RWPE2 (cell line): ENCODE measurements at regions not wholly inside any gene's neighbourhood (a gene's known extent, or its start where the extent isn't known, plus 50 kb on each side); places are given as distances from the start of the nearest gene placed in this dataset.

Source experiments
- ATAC-seq: fragments of 200-7000 bp; cut with Tn5 transposase; 3 replicates; pipeline ENCODE4 v1.9.1; 2021; ENCODE audit warnings: low read depth
- DNase-seq: peaks from one replicate; pipeline ENCODE4 v3.0.0-alpha.2; 2020; ENCODE audit warnings: low spot score
- H3K27ac ChIP-seq: fragments of 450-650 bp; 2 replicates; pipeline ENCODE4 v1.5.1; 2017; ENCODE audit warnings: mild to moderate bottlenecking; ENCODE audit not compliant: poor library complexity, severe bottlenecking
- H3K27me3 ChIP-seq: fragments of 250-450 bp; sonication (Bioruptor Pico); 2 replicates; pipeline ENCODE4 v1.5.1; 2021; ENCODE audit warnings: mild to moderate bottlenecking, moderate library complexity; ENCODE audit not compliant: insufficient read depth, poor library complexity, severe bottlenecking
- H3K36me3 ChIP-seq: fragments of 250-450 bp; sonication (Bioruptor Pico); 2 replicates; pipeline ENCODE4 v1.5.1; 2020; ENCODE audit warnings: low read depth, mild to moderate bottlenecking, moderate library complexity
- H3K4me1 ChIP-seq: fragments of 250-450 bp; sonication (Bioruptor Pico); 2 replicates; pipeline ENCODE4 v1.5.1; 2021; ENCODE audit warnings: mild to moderate bottlenecking, moderate library complexity; ENCODE audit not compliant: insufficient read depth, poor library complexity, severe bottlenecking
- H3K4me3 ChIP-seq: fragments of 250-450 bp; sonication (Bioruptor Pico); 2 replicates; pipeline ENCODE4 v1.5.1; 2021; ENCODE audit warnings: mild to moderate bottlenecking, moderate library complexity; ENCODE audit not compliant: severe bottlenecking
- H3K9me3 ChIP-seq: fragments of 250-450 bp; sonication (Bioruptor Pico); 2 replicates; pipeline ENCODE4 v1.5.1; 2021; ENCODE audit warnings: mild to moderate bottlenecking, moderate library complexity; ENCODE audit not compliant: severe bottlenecking
- CTCF ChIP-seq: fragments of 450-650 bp; IDR thresholded peaks from one replicate; pipeline ENCODE4 v1.5.1; 2017; ENCODE audit warnings: mild to moderate bottlenecking, moderate library complexity; ENCODE audit not compliant: poor library complexity, severe bottlenecking

DNA sequence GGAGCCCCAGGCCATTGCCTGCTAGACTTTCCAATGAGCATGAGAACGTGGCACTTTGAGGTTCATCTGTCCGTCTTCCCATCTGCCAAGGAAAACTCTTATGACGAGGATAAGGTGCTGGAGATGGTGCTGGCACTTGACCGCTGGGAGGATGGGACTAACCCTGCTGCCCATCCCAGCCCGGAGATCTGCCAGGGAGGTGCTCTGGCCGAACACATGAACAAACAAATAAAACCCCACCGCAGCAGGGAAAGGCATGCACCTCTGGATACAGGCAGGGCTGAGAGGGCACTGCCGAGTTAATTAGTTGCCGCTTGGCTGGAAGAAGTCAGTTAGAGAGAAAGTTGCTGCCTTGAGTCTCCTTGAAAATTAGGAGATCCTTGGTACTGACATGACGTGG is 308.4 kb downstream of the AJAP1 start:
- Histone ChIP-seq H3K4me1 (no peaks in the 10 kb centered on the region), H3K4me3 (no peak overlapping the region), H3K9me3 (no peaks in the 10 kb centered on the region), H3K27ac (no peak overlapping the region), H3K27me3 (no peaks in the 10 kb centered on the region), H3K36me3 (no peaks in the 10 kb centered on the region)
- TF ChIP-seq CTCF, result no peak
- no peak for DNase-seq
- no peak for ATAC-seq

- H3K4me3 ChIP-seq, result no peak overlapping the region
- TF ChIP-seq CTCF, result no peak
- no peaks in the 10 kb centered on the region for H3K36me3 ChIP-seq
- no peak overlapping the region for H3K27ac ChIP-seq
- ATAC-seq (no peak), DNase-seq (no peak)
- H3K4me1 ChIP-seq, result no peaks in the 10 kb centered on the region
- H3K9me3 ChIP-seq, result no peaks in the 10 kb centered on the region
- no peaks in the 10 kb centered on the region for H3K27me3 ChIP-seq
Measured at GRCh38 chr1:4961935-4962645, 307.7 kb downstream of the AJAP1 start.

DNA sequence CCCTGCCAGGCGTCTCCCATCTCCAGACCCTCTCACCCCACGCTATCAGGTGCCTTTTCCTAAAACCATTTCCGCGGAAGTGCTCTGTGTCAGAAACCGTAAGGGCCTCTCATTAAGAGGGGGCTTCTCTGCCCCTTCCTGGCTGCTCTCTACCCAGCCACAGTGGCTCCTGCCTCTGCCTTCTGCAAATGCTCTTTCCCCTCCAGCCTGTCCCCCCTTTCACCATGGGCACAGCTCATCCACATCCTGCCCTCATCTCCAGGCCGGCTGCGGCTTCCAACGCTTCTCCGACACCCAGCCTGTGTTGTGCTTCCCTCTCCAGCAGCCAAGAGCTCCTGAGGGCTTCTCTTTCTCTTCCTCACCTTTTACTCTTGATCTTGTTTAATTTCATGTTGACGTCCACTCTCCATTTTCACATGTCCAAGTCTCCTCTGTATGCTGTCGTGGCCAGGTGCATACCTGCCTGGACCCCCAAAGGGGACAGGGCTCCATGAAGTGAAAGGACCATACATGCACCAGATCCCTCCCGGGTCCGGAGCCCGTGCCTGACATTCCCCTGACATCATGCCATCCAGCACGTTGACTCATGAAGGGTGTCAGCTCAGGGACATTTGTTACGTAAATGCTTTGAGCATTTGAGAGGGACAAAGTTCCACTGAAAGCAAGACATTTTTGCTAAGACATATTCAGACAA is 306.5 kb downstream of the AJAP1 start:
- ATAC-seq (no peak), DNase-seq (no peak)
- no peak overlapping the region for H3K27ac ChIP-seq
- H3K36me3 ChIP-seq, result no peaks in the 10 kb centered on the region
- no peak overlapping the region for H3K4me3 ChIP-seq
- no peaks in the 10 kb centered on the region for H3K4me1 ChIP-seq
- no peaks in the 10 kb centered on the region for H3K9me3 ChIP-seq
- TF ChIP-seq CTCF, result no peak
- no peaks in the 10 kb centered on the region for H3K27me3 ChIP-seq

GRCh38 chr1:4960336-4960735 is 305.9 kb downstream of the AJAP1 start:
- H3K4me3 ChIP-seq, result no peak overlapping the region
- H3K9me3 ChIP-seq, result no peaks in the 10 kb centered on the region
- H3K36me3 ChIP-seq, result no peaks in the 10 kb centered on the region
- DNase-seq (no peak), ATAC-seq (no peak)
- no peak overlapping the region for H3K27ac ChIP-seq
- no peaks in the 10 kb centered on the region for H3K27me3 ChIP-seq
- H3K4me1 ChIP-seq, result no peaks in the 10 kb centered on the region
- TF ChIP-seq CTCF, result no peak

- H3K27me3 ChIP-seq, result no peaks in the 10 kb centered on the region
- no peaks in the 10 kb centered on the region for H3K4me1 ChIP-seq
- TF ChIP-seq CTCF, result no peak
- peaks cover 5% of the 10 kb centered on the region for H3K9me3 ChIP-seq
- no peak overlapping the region for H3K27ac ChIP-seq
- ATAC-seq (no peak), DNase-seq (no peak)
- H3K4me3 ChIP-seq, result no peak overlapping the region
- H3K36me3 ChIP-seq, result no peaks in the 10 kb centered on the region
Measured at GRCh38 chr1:4959216-4959615, 304.8 kb downstream of the AJAP1 start.
